DOHH2 (cell line): ENCODE measurements at regions not wholly inside any gene's neighbourhood (a gene's known extent, or its start where the extent isn't known, plus 50 kb on each side); places are given as distances from the start of the nearest gene placed in this dataset.

Experiments used
- H3F3A ChIP-seq: fragments of 200-600 bp; sonication (generic), shearing (Covaris generic); 2 replicates; pipeline ENCODE4 v1.6.0; 2016; ENCODE audit warnings: antibody characterized with exemption, mild to moderate bottlenecking; ENCODE audit not compliant: control insufficient read depth, insufficient read depth
- H3K27ac ChIP-seq: fragments of 200-600 bp; sonication (generic); 2 replicates; pipeline ENCODE4 v1.5.1; 2014; ENCODE audit warnings: low read depth, mild to moderate bottlenecking, low read length, moderate library complexity
- H3K27me3 ChIP-seq: fragments of 200-600 bp; sonication (generic); 2 replicates; pipeline ENCODE4 v1.6.1; 2014; ENCODE audit warnings: mild to moderate bottlenecking, low read length, mixed read lengths; ENCODE audit not compliant: control insufficient read depth
- H3K36me3 ChIP-seq: fragments of 200-600 bp; sonication (generic); 2 replicates; pipeline ENCODE4 v1.6.1; 2014; ENCODE audit warnings: mild to moderate bottlenecking, low read length, moderate library complexity, mixed read lengths; ENCODE audit not compliant: control insufficient read depth
- H3K4me1 ChIP-seq: fragments of 200-600 bp; sonication (generic); 2 replicates; pipeline ENCODE4 v1.6.1; 2014; ENCODE audit warnings: mild to moderate bottlenecking, low read length, mixed read lengths; ENCODE audit not compliant: control insufficient read depth
- H3K4me2 ChIP-seq: fragments of 200-600 bp; sonication (generic); 2 replicates; pipeline ENCODE4 v1.6.0; 2014; ENCODE audit warnings: mild to moderate bottlenecking, low read length, moderate library complexity
- H3K4me3 ChIP-seq: fragments of 200-600 bp; sonication (generic); 2 replicates; pipeline ENCODE4 v1.5.1; 2014; ENCODE audit warnings: mild to moderate bottlenecking, low read length, mixed read lengths
- H3K79me2 ChIP-seq: fragments of 200-600 bp; sonication (generic); 2 replicates; pipeline ENCODE4 v1.6.1; 2014; ENCODE audit warnings: mild to moderate bottlenecking, low read length, mixed read lengths; ENCODE audit not compliant: control insufficient read depth
- H3K9me2 ChIP-seq: fragments of 200-600 bp; sonication (generic); replicated peaks from 2 replicates; pipeline ENCODE4 v1.6.1; 2014; ENCODE audit warnings: mild to moderate bottlenecking, low read length, mixed read lengths; ENCODE audit not compliant: control insufficient read depth
- H3K9me3 ChIP-seq: fragments of 200-600 bp; sonication (generic); 2 replicates; pipeline ENCODE4 v1.6.1; 2014; ENCODE audit warnings: antibody characterized with exemption, low read length, mixed read lengths; ENCODE audit not compliant: control insufficient read depth, insufficient read depth
- H4K20me1 ChIP-seq: fragments of 200-600 bp; sonication (generic); 2 replicates; pipeline ENCODE4 v1.6.0; 2014; ENCODE audit warnings: low read depth, mild to moderate bottlenecking, antibody characterized with exemption, low read length, moderate library complexity; ENCODE audit not compliant: control insufficient read depth, insufficient read depth
- EZH2phosphoT487 ChIP-seq: fragments of 200-600 bp; sonication (generic); IDR thresholded peaks from 2 replicates; pipeline ENCODE4 v1.6.1; 2017; ENCODE audit warnings: borderline replicate concordance, mild to moderate bottlenecking, antibody characterized with exemption, low read length, moderate library complexity, mixed read lengths
- TF ChIP-seq, protein P1 (sequence below): fragments of 200-600 bp; sonication (generic); IDR thresholded peaks from one replicate; pipeline ENCODE4 v1.5.1; 2014; ENCODE audit warnings: antibody characterized with exemption, mild to moderate bottlenecking, low read depth, low read length; ENCODE audit not compliant: poor library complexity, severe bottlenecking

DNA sequence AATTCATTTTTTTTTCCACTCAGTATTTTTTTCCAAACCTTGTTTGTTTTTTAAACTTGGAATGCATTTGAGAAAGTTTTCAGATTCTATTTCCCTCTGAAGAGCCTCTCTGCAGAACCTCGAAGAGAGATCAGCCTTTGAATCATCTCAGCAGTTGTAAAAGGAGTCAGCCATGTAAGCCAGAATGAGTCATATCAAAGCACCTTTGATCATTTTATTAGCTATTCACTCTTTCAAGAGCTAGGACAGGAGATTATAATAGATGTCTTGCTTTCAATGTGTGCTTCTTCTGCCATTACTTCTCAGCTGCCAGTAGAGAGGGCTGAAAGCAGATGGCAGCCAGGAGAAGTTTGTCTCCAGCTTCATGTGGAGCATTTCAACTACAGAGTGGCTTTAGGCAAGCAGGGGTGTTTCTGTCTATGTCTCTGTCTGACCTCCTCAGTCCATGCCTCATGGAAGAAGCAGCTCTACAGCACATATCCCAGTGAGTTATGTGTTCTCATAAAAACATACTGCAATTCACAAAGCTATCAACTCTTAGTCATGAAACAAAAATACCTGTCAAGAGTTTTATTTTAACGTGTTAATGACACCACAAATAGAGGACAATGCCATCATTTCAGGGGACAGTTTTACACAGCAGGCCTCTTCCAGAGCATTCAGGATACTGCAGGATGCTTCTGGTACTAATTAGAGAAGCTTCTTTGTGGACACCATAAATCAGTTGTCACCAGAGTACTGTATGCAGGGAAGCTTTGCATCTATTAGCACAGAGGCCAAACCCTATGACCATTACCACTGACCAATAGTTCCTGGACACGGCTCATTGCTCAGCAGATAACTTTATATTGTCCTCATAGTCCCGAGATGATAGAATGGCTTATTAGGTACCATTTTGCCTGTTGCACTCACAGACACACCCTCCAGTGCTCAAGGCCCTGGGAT is 94.3 kb downstream of the NHLRC3 start:
- Histone ChIP-seq H3K36me3 (no peaks in the 10 kb centered on the region), H3F3A (no peaks in the 10 kb centered on the region), H3K27ac (no peak overlapping the region), H3K9me3 (no peaks in the 10 kb centered on the region), H3K4me2 (no peak overlapping the region), H3K79me2 (no peaks in the 10 kb centered on the region), H3K9me2 (no peaks in the 10 kb centered on the region), H3K27me3 (peaks cover 8% of the 10 kb centered on the region; the same call in 1 of the 2 replicates), H3K4me3 (no peak overlapping the region), H3K4me1 (no peaks in the 10 kb centered on the region), H4K20me1 (no peaks in the 10 kb centered on the region)
- TF ChIP-seq, protein P1, sequence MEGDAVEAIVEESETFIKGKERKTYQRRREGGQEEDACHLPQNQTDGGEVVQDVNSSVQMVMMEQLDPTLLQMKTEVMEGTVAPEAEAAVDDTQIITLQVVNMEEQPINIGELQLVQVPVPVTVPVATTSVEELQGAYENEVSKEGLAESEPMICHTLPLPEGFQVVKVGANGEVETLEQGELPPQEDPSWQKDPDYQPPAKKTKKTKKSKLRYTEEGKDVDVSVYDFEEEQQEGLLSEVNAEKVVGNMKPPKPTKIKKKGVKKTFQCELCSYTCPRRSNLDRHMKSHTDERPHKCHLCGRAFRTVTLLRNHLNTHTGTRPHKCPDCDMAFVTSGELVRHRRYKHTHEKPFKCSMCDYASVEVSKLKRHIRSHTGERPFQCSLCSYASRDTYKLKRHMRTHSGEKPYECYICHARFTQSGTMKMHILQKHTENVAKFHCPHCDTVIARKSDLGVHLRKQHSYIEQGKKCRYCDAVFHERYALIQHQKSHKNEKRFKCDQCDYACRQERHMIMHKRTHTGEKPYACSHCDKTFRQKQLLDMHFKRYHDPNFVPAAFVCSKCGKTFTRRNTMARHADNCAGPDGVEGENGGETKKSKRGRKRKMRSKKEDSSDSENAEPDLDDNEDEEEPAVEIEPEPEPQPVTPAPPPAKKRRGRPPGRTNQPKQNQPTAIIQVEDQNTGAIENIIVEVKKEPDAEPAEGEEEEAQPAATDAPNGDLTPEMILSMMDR: no peak
- TF ChIP-seq EZH2phosphoT487: no peak

DNA sequence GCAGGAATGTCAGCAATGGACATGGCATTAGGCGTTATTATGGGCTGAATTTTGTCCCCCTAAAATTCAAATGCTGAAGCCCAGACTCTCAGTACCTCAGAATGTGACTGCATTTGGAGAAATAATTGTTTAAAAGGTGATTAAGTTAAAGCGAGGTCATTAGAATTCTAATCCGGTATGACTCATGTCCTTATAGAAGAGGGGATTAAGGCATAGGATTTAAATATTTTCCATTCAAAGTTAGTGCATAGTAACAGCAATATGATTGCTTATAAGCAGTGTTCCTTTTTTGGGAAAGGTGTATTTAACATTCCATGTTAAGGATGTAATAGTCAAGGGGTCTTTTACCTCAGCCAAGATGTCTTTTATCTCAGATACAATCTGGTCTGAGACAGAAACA is 95.5 kb downstream of the NHLRC3 start:
- H3K9me2 ChIP-seq: no peaks in the 10 kb centered on the region

DNA sequence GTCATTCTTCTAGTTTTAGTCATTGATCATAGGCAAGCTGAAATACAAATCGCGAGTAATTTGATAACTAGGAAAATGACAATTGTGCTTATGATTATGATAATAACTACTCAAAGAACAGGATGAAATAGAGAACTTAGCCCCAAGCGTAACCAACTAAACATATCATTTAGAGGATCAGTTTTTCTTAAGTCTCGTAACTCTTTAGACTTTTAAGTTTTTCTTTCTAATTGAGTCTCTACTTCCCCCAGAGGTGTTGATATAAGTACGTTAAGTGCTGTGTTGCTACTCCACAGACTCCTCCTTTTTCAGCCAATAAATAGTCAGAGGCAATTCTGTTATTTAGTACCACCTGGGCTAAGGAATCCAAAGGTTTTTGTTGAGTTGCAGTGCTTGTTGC is 96.3 kb downstream of the NHLRC3 start:
- Histone ChIP-seq H3K9me3 (no peaks in the 10 kb centered on the region), H3K9me2 (no peaks in the 10 kb centered on the region), H3F3A (no peaks in the 10 kb centered on the region), H3K4me1 (no peaks in the 10 kb centered on the region), H3K4me2 (no peak overlapping the region), H3K79me2 (no peaks in the 10 kb centered on the region), H4K20me1 (no peaks in the 10 kb centered on the region), H3K27ac (no peak overlapping the region), H3K27me3 (peaks cover 5% of the 10 kb centered on the region; the same call in 1 of the 2 replicates), H3K36me3 (no peaks in the 10 kb centered on the region), H3K4me3 (no peak overlapping the region)
- TF ChIP-seq, protein P1: no peak
- TF ChIP-seq EZH2phosphoT487: no peak

More for the DNA sequence above, 95.5 kb downstream of the NHLRC3 start:
- Histone ChIP-seq H3K27me3 (peaks cover 5% of the 10 kb centered on the region; the same call in 1 of the 2 replicates), H4K20me1 (no peaks in the 10 kb centered on the region), H3K79me2 (no peaks in the 10 kb centered on the region), H3F3A (no peaks in the 10 kb centered on the region), H3K4me3 (no peak overlapping the region), H3K4me2 (no peak overlapping the region), H3K4me1 (no peaks in the 10 kb centered on the region), H3K9me3 (no peaks in the 10 kb centered on the region), H3K27ac (no peak overlapping the region), H3K36me3 (no peaks in the 10 kb centered on the region)
- no peak for TF ChIP-seq EZH2phosphoT487
- TF ChIP-seq, protein P1: no peak
